ENCODE measurements at regions not wholly inside any gene's neighbourhood (a gene's known extent, or its start where the extent isn't known, plus 50 kb on each side); places are given as distances from the start of the nearest gene placed in this dataset.

GRCh38 chr2:133986881-133987795 is 266.7 kb upstream of the MGAT5 start:
- peaks cover 28% of the 10 kb centered on the region for H3K4me1 Mint-ChIP-seq (ENCODE audit: low read depth, unreplicated experiment)
- TF ChIP-seq CTCF (IDR thresholded peaks at IDR 0.05; ENCODE audit: unreplicated experiment), result no peak
- intact Hi-C loops (cut with micrococcal nuclease; ENCODE audit: unreplicated experiment), result no loop called here
- DNase-seq, result no peak
- BruUV-seq (replicated peaks), result no TSS peak
- peaks cover 4% of the 10 kb centered on the region for H3K36me3 Mint-ChIP-seq (ENCODE audit: insufficient read depth, unreplicated experiment)
- CTCF ChIA-PET, result interaction anchor here (0.5 to 1.1 kb wide), 3 partner anchors 13 to 473 kb away, joined by 3 read pairs; no protein-coding TSS in a partner anchor
- peaks cover 2% of the 10 kb centered on the region for H3K9me3 Mint-ChIP-seq (ENCODE audit: low read depth, unreplicated experiment)
- H3K27ac Mint-ChIP-seq (ENCODE audit: unreplicated experiment), result no peak overlapping the region
- no peak overlapping the region for H3K4me3 Mint-ChIP-seq (ENCODE audit: low read depth, unreplicated experiment)
- H3K27me3 Mint-ChIP-seq (ENCODE audit: unreplicated experiment), result no peaks in the 10 kb centered on the region

DNA sequence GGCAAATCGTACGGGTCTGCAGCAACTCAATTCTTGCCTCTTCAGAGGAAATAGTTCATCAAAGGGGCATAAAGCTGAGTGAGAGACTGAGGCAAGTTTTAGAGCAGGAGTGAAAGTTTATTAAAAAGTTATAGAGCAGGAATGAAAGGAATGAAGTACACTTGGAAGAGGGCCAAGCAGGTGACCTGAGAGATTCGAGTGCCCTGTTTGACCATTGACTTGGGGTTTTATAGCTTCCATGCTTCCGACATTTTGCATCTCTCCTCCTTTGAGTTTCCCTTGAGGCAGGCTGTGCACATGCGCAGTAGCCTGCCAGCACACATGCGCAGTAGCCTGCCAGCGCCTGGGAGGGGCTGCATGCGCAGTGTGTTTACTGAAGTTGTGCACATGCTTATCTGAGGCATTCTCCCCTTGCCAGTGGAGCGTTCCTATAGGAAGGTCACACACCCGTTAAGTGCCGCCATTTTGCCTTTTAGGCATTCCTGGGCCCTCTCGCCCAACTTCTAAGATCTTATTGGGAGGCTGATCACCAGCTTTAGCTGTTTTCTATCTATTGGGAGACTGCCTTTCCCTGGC is 265.5 kb upstream of the MGAT5 start:
- CTCF ChIA-PET, result no interaction called here
- TF ChIP-seq CTCF (IDR thresholded peaks at IDR 0.05; ENCODE audit: unreplicated experiment), result no peak
- Mint-ChIP-seq H3K4me1 (ENCODE audit: low read depth, unreplicated experiment) (peaks cover 28% of the 10 kb centered on the region), H3K27me3 (ENCODE audit: unreplicated experiment) (no peaks in the 10 kb centered on the region), H3K36me3 (ENCODE audit: insufficient read depth, unreplicated experiment) (peaks cover 4% of the 10 kb centered on the region), H3K27ac (ENCODE audit: unreplicated experiment) (no peak overlapping the region), H3K4me3 (ENCODE audit: low read depth, unreplicated experiment) (no peak overlapping the region), H3K9me3 (ENCODE audit: low read depth, unreplicated experiment) (peaks cover 2% of the 10 kb centered on the region)
- DNase-seq, result no peak
- no TSS peak for BruUV-seq (replicated peaks)
- intact Hi-C loops (cut with micrococcal nuclease; ENCODE audit: unreplicated experiment), result no loop called here

DNA sequence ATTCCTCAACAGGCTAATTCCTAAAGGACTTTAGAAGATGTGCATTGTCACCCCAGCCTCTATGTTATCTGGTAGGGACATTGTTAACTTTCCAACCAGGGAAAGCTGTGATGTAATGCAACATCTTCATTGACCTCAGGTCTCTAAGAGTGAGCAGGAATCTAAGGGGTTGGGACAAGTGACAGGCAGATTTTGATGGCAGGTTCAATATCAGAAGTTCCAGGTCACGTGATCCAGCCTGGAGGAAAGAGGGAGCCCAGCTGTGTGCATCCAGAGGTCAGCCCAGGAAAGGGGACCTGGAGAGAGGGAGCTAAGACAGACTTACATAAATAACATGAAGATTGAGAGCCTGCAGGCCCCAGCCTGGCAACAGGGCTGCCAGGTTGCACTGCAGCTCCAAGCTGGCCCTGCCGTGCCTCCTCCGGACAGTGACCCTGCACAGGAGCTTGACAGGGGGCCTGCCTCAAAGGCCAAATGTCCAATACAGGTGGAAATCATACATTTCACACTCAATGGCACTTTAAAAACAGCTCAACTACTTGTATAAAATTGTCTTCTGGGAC is 262.2 kb upstream of the MGAT5 start:
- Mint-ChIP-seq H3K9me3 (ENCODE audit: low read depth, unreplicated experiment) (peaks cover 2% of the 10 kb centered on the region), H3K4me1 (ENCODE audit: low read depth, unreplicated experiment) (peaks cover 19% of the 10 kb centered on the region), H3K27me3 (ENCODE audit: unreplicated experiment) (no peaks in the 10 kb centered on the region), H3K27ac (ENCODE audit: unreplicated experiment) (no peak overlapping the region), H3K4me3 (ENCODE audit: low read depth, unreplicated experiment) (no peak overlapping the region), H3K36me3 (ENCODE audit: insufficient read depth, unreplicated experiment) (peaks cover 4% of the 10 kb centered on the region)
- BruUV-seq (replicated peaks), result no TSS peak
- CTCF ChIA-PET, result no interaction called here
- no peak for TF ChIP-seq CTCF (IDR thresholded peaks at IDR 0.05; ENCODE audit: unreplicated experiment)
- no peak for DNase-seq
- intact Hi-C loops (cut with micrococcal nuclease; ENCODE audit: unreplicated experiment), result no loop called here

DNA sequence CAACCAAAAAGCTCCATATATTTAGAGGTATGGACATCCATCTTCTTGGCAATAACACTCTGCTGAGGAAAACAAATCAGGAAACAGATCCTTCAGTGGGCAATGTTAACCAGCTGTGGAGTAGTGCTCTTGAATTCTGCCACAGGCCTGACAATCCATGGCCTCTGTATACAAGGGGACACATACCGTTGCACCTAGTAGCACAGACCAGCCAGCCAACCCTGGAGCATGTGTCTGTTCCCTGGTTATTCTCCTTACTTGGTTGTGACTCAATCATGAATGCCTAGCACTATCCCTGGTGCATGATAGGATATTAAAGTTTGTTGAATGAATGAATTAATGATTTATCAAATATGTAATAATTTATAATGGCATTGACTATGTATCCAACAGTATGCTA is 261.4 kb upstream of the MGAT5 start:
- H3K27ac Mint-ChIP-seq (ENCODE audit: unreplicated experiment), result no peak overlapping the region
- H3K9me3 Mint-ChIP-seq (ENCODE audit: low read depth, unreplicated experiment), result peaks cover 2% of the 10 kb centered on the region
- TF ChIP-seq CTCF (IDR thresholded peaks at IDR 0.05; ENCODE audit: unreplicated experiment), result no peak
- H3K36me3 Mint-ChIP-seq (ENCODE audit: insufficient read depth, unreplicated experiment), result peaks cover 4% of the 10 kb centered on the region
- no peak for DNase-seq
- CTCF ChIA-PET, result no interaction called here
- no peaks in the 10 kb centered on the region for H3K27me3 Mint-ChIP-seq (ENCODE audit: unreplicated experiment)
- no peak overlapping the region for H3K4me3 Mint-ChIP-seq (ENCODE audit: low read depth, unreplicated experiment)
- intact Hi-C loops (cut with micrococcal nuclease; ENCODE audit: unreplicated experiment), result no loop called here
- H3K4me1 Mint-ChIP-seq (ENCODE audit: low read depth, unreplicated experiment), result peaks cover 11% of the 10 kb centered on the region
- no TSS peak for BruUV-seq (replicated peaks)

All from Calu3 (cell line).